Activated CD4-positive, alpha-beta T cell treated with anti-CD3 and anti-CD28 coated beads, Interleukin-2, amount 10 ng/mL, durations not matched to agents 7 days and 5 days (primary cell): ENCODE measurements at regions not wholly inside any gene's neighbourhood (a gene's known extent, or its start where the extent isn't known, plus 50 kb on each side); places are given as distances from the start of the nearest gene placed in this dataset.

ENCODE experiments used
- CTCF ChIA-PET: fragments of 350-600 bp; sonication (Branson Sonifier 250); formaldehyde crosslinking; loops from one replicate; lab custom pipeline; 2021; ENCODE audit warnings: antibody characterized with exemption; lab: Charles Lee
- POLR2A ChIA-PET: fragments of 350-600 bp; sonication (Branson Sonifier 250); formaldehyde crosslinking; loops from one replicate; lab custom pipeline; 2021; ENCODE audit warnings: antibody characterized with exemption; lab: Charles Lee
- DNase-seq: peaks from one replicate; pipeline ENCODE4 v3.0.0-alpha.2; 2020
- H3K27ac Mint-ChIP-seq: one replicate; pipeline ENCODE4 v1.8.0; 2021; ENCODE audit warnings: mild to moderate bottlenecking, moderate library complexity, mixed read lengths
- H3K27me3 Mint-ChIP-seq: one replicate; pipeline ENCODE4 v1.8.0; 2021; ENCODE audit warnings: mixed read lengths
- H3K36me3 Mint-ChIP-seq: one replicate; pipeline ENCODE4 v1.8.0; 2021; ENCODE audit warnings: low read depth, mixed read lengths
- H3K4me1 Mint-ChIP-seq: one replicate; pipeline ENCODE4 v1.8.0; 2021; ENCODE audit warnings: mixed read lengths
- H3K4me3 Mint-ChIP-seq: one replicate; pipeline ENCODE4 v1.8.0; 2021; ENCODE audit warnings: mild to moderate bottlenecking, moderate library complexity, mixed read lengths
- H3K9me3 Mint-ChIP-seq: one replicate; pipeline ENCODE4 v1.8.0; 2021; ENCODE audit warnings: mixed read lengths

DNA sequence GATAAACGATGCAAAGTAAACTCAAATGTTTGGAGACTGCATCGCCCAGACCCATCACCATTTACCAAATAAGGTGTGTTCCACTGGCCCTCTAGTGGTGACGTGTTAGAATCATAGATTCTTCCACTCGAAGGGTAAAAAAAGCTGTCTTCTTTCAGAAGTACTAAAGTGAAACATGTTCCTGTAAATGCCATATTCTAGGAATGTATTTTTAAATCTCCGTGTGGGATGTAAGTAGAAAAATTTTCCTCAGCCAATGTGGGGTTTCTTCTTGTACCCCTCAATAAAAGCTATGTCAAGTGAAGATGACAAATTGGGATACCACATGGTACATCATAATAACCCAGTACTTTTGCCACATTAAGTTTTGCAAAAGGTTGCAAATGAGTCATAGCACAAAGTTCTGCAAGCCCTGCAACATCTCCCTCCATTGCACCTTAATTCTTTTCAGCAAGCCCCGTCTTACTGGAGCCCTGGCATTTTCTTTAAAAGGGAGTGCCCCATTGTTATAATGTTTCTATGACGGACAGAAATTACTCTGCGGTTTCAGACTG, 100.8 kb downstream of the CCER1 start:
- Mint-ChIP-seq H3K27me3 (peaks cover 2% of the 10 kb centered on the region), H3K27ac (no peak overlapping the region), H3K36me3 (no peaks in the 10 kb centered on the region), H3K9me3 (no peaks in the 10 kb centered on the region), H3K4me1 (no peaks in the 10 kb centered on the region), H3K4me3 (no peak overlapping the region)
- ChIA-PET CTCF (interaction anchor here (0.6 kb wide), 1 partner anchor 733 kb away, joined by 3 read pairs; no protein-coding TSS in a partner anchor), POLR2A (no interaction called here)
- peak; percentile 16 for DNase-seq

DNA sequence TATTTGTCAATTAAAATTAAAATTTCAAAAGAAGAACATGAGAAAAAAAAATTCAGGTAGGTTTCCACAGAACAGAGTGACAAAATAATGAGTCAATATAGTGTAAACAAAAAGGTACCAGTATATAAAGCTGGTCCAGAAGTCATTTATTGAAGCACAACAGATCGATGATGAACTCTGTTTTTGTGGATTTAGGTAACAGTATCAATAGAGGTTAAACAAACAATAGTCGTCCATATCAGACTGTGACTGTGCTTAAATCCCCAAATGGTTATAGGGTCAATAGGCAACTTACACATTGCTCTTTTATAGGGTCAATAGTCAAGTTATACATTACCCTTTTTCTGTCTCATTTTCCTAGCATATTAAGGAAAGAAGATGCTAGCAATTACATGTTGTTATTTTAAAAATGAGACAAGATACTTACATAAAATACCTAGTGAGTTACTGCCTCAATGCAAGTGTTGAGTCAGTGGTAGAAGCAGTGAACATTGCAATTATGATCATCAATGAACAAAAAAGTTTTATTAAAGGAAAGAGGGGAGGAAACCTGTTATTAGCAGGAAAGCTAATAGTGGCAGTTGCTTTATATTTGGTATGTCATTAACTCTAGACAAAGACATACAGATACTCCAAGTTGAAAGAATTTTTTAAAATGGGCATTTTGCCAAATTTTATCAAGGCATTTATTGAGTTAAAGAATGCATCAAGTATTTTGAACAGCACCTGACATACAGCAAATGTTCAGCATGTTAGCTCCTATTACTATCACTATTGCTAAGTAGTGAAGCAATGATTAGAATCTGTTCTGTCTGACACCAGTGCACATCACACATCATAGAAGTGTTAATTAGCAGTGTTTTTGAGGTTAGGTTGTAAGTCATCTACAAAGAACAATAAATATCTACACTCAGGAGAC, 102.9 kb downstream of the CCER1 start:
- Mint-ChIP-seq H3K36me3 (no peaks in the 10 kb centered on the region), H3K27me3 (peaks cover 2% of the 10 kb centered on the region), H3K4me3 (no peak overlapping the region), H3K9me3 (no peaks in the 10 kb centered on the region), H3K27ac (no peak overlapping the region), H3K4me1 (no peaks in the 10 kb centered on the region)
- ChIA-PET CTCF (no interaction called here), POLR2A (no interaction called here)
- DNase-seq = no peak

DNA sequence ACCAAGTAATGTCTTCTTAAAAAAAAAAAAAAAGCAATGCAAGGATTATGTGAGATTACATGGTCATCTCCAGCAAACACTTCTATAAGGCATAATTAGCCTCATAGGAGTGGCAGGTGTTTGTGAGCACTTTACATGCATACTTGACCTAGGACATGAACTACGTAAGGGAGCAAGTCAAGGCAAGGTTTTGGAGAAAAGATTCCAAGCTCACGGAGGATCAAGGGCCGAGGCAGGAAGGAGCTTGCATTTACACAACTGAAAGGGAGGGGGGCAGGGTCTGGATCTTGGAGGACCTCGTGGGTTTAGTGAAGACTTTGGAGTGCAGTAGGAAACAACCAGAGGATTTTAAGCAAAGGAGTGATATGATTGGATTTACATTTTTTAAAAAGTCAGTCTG, 112.5 kb downstream of the CCER1 start:
- H3K4me3 Mint-ChIP-seq = no peak overlapping the region
- DNase-seq = no peak
- CTCF ChIA-PET = interaction anchor here (0.6 to 0.8 kb wide), 4 partner anchors 11 to 1336 kb away, joined by 3 to 6 read pairs (median 4); no protein-coding TSS in a partner anchor
- peaks cover 2% of the 10 kb centered on the region for H3K27me3 Mint-ChIP-seq
- H3K9me3 Mint-ChIP-seq = no peaks in the 10 kb centered on the region
- no peaks in the 10 kb centered on the region for H3K4me1 Mint-ChIP-seq
- no peaks in the 10 kb centered on the region for H3K36me3 Mint-ChIP-seq
- POLR2A ChIA-PET = no interaction called here
- no peak overlapping the region for H3K27ac Mint-ChIP-seq

DNA sequence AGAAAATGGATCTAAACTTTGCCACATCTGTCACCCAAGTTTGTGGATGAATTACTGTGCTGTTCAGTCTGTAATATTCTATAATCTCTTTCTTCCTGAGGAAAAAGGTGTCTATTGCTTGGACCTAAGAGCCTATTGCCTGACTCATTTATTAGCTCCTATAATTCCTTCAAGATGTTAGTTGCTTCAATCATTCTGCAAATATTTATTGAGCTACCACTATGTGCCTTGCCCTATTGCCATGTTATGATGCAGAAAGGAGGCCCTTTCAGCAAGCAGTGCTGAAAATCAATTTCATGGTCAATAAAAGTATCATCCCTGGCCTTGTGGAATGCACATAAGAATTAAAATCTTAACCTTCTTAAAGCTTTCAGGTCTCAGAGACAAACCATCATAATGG, 113.6 kb downstream of the CCER1 start:
- Mint-ChIP-seq H3K27ac (no peak overlapping the region), H3K4me3 (no peak overlapping the region), H3K9me3 (no peaks in the 10 kb centered on the region), H3K36me3 (no peaks in the 10 kb centered on the region), H3K4me1 (no peaks in the 10 kb centered on the region), H3K27me3 (peaks cover 2% of the 10 kb centered on the region)
- no peak for DNase-seq
- ChIA-PET CTCF (no interaction called here), POLR2A (no interaction called here)

DNA sequence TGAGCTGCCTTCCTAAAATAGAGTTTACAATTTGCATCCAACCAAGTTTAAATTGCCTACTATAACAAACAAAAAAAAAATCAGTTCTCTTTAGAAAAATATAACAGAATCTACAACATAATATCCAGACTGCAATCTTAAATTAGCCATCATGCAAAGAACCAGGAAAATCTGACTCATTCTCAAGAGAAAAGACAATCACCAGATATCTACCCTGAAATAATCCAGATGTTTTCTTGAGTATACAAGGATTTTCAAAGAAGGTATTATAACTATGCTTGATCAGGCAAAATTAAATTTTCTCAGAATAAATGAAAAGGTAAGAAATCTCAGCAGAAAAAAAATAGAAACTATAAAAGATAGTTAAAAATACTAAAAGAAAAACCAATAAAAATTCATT, 115.6 kb downstream of the CCER1 start:
- H3K9me3 Mint-ChIP-seq = no peaks in the 10 kb centered on the region

DNA sequence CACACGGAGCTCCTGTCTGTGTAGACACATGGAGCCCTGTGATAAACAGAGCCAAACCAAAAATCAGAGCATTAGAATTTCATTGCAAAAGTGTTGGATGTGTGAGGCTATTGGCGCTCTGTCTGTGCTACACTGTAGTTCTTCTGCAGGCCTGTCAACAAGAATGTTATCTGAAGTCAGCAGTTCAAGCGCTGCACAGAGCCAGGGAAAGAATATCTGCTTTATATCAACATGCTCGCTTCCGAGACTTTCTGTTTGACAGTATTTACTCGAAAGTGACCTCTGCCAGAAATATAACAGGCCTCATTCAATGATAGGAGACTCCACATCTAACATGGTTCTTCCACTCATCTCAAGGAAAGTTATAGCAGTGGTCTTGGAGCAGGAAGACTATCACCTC, 118.3 kb downstream of the CCER1 start:
- no peaks in the 10 kb centered on the region for H3K36me3 Mint-ChIP-seq
- peaks cover 2% of the 10 kb centered on the region for H3K27me3 Mint-ChIP-seq
- H3K4me3 Mint-ChIP-seq = no peak overlapping the region
- DNase-seq = no peak
- H3K4me1 Mint-ChIP-seq = no peaks in the 10 kb centered on the region
- H3K9me3 Mint-ChIP-seq = no peaks in the 10 kb centered on the region
- POLR2A ChIA-PET = no interaction called here
- H3K27ac Mint-ChIP-seq = no peak overlapping the region
- CTCF ChIA-PET = no interaction called here

More for the DNA sequence above, 115.6 kb downstream of the CCER1 start:
- Mint-ChIP-seq H3K4me3 (no peak overlapping the region), H3K27me3 (no peaks in the 10 kb centered on the region), H3K4me1 (no peaks in the 10 kb centered on the region), H3K36me3 (no peaks in the 10 kb centered on the region), H3K27ac (no peak overlapping the region)
- ChIA-PET POLR2A (no interaction called here), CTCF (no interaction called here)
- DNase-seq = no peak

DNA sequence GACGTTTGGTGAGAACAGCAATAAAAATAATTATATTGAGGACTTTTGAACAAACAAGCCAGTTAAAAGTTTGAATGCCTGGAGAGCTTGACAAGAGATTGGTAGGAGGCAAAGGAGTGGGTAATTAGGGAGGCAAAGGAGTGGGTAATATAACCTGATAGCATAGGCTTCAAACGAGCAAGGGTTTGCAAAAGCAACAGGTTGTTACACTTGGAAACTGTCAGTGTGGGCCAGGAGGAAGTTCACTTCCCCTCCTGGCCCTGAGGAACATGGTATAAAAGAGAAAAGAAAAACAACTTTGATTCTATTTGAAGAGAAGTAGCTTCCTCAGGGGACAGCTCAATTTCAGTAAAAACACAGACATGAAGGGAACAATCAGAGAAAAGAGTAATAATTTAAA, 121.7 kb downstream of the CCER1 start:
- H3K36me3 Mint-ChIP-seq = no peaks in the 10 kb centered on the region
- peaks cover 2% of the 10 kb centered on the region for H3K27me3 Mint-ChIP-seq
- POLR2A ChIA-PET = no interaction called here
- CTCF ChIA-PET = no interaction called here
- H3K27ac Mint-ChIP-seq = no peak overlapping the region
- no peaks in the 10 kb centered on the region for H3K9me3 Mint-ChIP-seq
- H3K4me1 Mint-ChIP-seq = no peaks in the 10 kb centered on the region
- no peak for DNase-seq
- H3K4me3 Mint-ChIP-seq = no peak overlapping the region

DNA sequence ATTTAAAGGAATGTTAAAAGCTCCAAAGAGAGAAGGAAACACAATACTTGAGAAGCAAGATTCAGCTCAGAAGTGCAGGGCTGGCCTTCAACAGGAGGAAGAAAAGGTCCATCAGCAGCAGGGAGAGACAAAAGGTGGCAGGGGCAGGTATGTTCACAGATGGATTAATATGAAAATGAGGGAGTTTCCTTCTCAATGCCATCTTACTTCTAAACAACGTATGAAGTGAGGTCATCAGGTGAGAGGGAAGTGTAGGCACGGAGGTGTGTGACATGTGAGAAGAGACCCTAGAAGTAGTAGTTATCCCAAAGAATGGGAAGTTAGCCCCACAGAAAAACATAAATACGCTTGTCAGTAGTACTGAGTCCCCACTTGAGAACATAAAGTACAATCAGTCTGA, 122.5 kb downstream of the CCER1 start:
- Mint-ChIP-seq H3K9me3 (no peaks in the 10 kb centered on the region), H3K36me3 (no peaks in the 10 kb centered on the region), H3K27me3 (peaks cover 2% of the 10 kb centered on the region), H3K27ac (no peak overlapping the region), H3K4me3 (no peak overlapping the region), H3K4me1 (no peaks in the 10 kb centered on the region)
- no peak for DNase-seq
- ChIA-PET POLR2A (no interaction called here), CTCF (no interaction called here)

DNA sequence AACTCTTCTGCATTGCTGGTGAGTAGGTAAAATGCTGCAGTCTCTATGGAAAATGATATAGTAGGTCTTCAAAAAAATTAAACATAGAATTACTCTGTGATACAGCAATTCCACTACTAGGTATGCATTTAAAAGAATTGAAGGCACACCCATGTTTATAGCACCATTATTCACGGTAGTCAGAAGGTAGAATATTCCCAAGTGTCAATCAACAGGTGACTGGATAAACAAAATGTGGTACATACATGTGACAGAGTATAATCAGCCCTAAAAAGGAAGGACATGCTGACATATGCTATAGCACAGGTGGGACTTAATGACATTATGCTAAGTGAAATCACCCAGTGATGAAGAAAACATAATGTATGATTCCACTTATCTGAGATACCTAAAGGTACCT, 123.3 kb downstream of the CCER1 start:
- no peak for DNase-seq
- Mint-ChIP-seq H3K27ac (no peak overlapping the region), H3K9me3 (no peaks in the 10 kb centered on the region), H3K36me3 (no peaks in the 10 kb centered on the region), H3K4me1 (no peaks in the 10 kb centered on the region), H3K27me3 (peaks cover 2% of the 10 kb centered on the region), H3K4me3 (no peak overlapping the region)
- CTCF ChIA-PET = no interaction called here
- POLR2A ChIA-PET = no interaction called here

DNA sequence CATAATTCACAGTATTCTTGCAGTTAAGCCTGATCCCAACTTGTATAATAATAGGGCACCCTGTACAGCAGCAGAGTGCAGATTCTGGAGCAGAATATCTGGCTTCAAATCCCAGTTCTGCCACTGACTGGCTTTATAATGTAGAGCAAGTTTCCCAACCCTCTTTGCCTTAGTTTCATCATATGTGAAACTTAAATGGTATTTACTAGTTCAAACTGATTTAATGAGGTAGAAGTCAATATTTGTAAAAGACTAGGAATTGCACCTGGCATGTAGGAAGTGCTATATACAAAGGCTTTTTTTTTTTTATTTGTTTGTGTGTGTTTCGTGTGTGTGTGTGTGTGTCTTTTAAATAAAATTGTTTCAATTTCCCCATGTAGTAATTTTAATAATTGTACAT, 125.9 kb downstream of the CCER1 start:
- H3K9me3 Mint-ChIP-seq = no peaks in the 10 kb centered on the region
- POLR2A ChIA-PET = no interaction called here
- CTCF ChIA-PET = interaction anchor here (0.6 kb wide), 1 partner anchor 184 kb away, joined by 3 read pairs; no protein-coding TSS in a partner anchor

DNA sequence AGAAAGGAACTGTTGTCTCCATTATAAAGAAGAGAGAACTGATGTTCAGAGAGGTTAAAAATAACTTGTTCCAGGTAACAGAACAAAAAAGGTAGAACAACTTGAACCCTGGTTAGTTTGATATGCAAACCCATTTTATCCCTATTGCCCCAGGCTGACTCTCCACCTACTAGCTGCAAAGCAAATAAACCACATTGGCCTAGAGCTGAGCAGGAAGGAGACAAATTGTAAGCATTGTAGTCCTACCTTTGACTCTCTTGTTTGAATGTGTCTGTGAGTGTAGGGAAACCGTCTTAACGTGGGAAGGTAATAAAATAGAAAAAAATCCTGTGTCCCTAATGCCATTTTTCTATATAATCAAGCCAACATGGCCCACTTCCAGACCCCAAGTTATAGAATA, 126.4 kb downstream of the CCER1 start:
- H3K27ac Mint-ChIP-seq = no peak overlapping the region
- H3K4me1 Mint-ChIP-seq = no peaks in the 10 kb centered on the region
- ChIA-PET CTCF (interaction anchor here (0.6 kb wide), 1 partner anchor 185 kb away, joined by 3 read pairs; no protein-coding TSS in a partner anchor), POLR2A (no interaction called here)
- no peak overlapping the region for H3K4me3 Mint-ChIP-seq
- no peak for DNase-seq
- no peaks in the 10 kb centered on the region for H3K9me3 Mint-ChIP-seq
- H3K27me3 Mint-ChIP-seq = peaks cover 2% of the 10 kb centered on the region
- H3K36me3 Mint-ChIP-seq = no peaks in the 10 kb centered on the region

More for the DNA sequence above, 125.9 kb downstream of the CCER1 start:
- Mint-ChIP-seq H3K27ac (no peak overlapping the region), H3K4me3 (no peak overlapping the region), H3K27me3 (peaks cover 2% of the 10 kb centered on the region), H3K4me1 (no peaks in the 10 kb centered on the region), H3K36me3 (no peaks in the 10 kb centered on the region)
- DNase-seq = no peak

DNA sequence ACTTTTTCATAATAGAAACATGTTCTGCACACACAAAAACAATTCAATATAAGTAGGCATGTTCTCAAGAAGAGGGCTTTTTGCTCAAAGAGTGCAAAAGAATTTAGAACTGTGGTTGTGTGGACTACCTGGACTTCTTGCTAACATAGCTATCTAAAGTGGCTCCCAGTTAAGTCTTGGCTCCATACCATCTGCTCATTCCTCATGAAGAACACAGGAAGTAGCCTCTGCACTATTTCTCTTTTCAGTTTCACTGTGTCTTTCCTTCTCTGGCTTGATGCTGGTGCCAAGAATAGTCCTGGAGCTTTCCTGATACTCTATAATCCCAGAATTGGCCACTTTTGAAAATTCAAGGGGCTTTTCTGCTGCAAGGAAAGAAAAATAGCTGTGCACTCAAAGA, 127.4 kb downstream of the CCER1 start:
- ChIA-PET POLR2A (no interaction called here), CTCF (no interaction called here)
- Mint-ChIP-seq H3K27me3 (peaks cover 2% of the 10 kb centered on the region), H3K9me3 (no peaks in the 10 kb centered on the region), H3K27ac (no peak overlapping the region), H3K4me3 (no peak overlapping the region), H3K4me1 (no peaks in the 10 kb centered on the region), H3K36me3 (no peaks in the 10 kb centered on the region)
- no peak for DNase-seq

DNA sequence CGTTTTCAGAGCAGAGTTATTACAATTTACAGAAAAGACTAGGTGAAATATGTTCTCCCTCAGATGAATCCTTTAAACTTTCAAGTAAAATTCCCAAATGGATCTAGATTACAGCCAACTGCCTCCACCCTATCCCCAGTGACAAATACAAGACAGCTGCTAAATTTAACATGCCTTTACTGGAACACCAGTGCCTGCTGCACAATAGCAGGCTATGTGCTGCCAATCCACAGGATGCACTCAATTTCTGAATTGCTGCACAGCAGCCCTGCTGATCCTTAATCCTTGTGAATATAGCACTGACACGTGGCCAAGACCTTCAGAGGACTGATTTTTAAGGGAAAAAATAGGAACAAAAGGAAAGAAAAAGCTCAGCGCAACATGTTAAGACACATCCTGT, 128.9 kb downstream of the CCER1 start:
- POLR2A ChIA-PET = no interaction called here

More for the DNA sequence above, 128.9 kb downstream of the CCER1 start:
- H3K9me3 Mint-ChIP-seq = no peaks in the 10 kb centered on the region
- H3K4me1 Mint-ChIP-seq = no peaks in the 10 kb centered on the region
- CTCF ChIA-PET = interaction anchor here (0.7 kb wide), 2 partner anchors 10 to 1378 kb away, joined by 3 read pairs; no protein-coding TSS in a partner anchor
- no peaks in the 10 kb centered on the region for H3K36me3 Mint-ChIP-seq
- no peak overlapping the region for H3K27ac Mint-ChIP-seq
- H3K4me3 Mint-ChIP-seq = no peak overlapping the region
- H3K27me3 Mint-ChIP-seq = no peaks in the 10 kb centered on the region
- no peak for DNase-seq
